Pancreas (tissue), 10 donors: ENCODE measurements at regions not wholly inside any gene's neighbourhood (a gene's known extent, or its start where the extent isn't known, plus 50 kb on each side); places are given as distances from the start of the nearest gene placed in this dataset.

ENCODE experiments used
- ATAC-seq, 4 donors: fragments of 200-7000 bp; cut with Tn5 transposase; one replicate each; pipeline versions ENCODE4 v1.8.0 to v1.9.1; 2020; ENCODE audit warnings: mild to moderate bottlenecking in 4 of 4, moderate library complexity in 4 of 4
- DNase-seq, 6 donors: peaks; one replicate each; pipeline ENCODE4 v3.0.0-alpha.2; 2020
- FAIRE-seq: peaks from 2 replicates; lab custom pipeline; 2012; peaks lifted over from hg19 to GRCh38; lab: Jason Lieb, UNC
- H3K27ac ChIP-seq, 4 donors: fragments of 200-600 bp; sonication (generic); 1 replicate in 3 of 4; 2 replicates in 1 of 4; pipeline versions ENCODE4 v1.5.0 to v1.8.0; 2020
- H3K27me3 ChIP-seq, 4 donors: fragments of 200-600 bp; one replicate each; pipeline ENCODE4 v1.8.0; 2021
- H3K36me3 ChIP-seq, 3 donors: fragments of 200-600 bp; sonication (generic) in 1 of 3; one replicate each; pipeline versions ENCODE4 v1.5.0 to v1.8.0; 2020 to 2021
- H3K4me1 ChIP-seq, 3 donors: fragments of 200-600 bp; one replicate each; pipeline ENCODE4 v1.8.0; 2021
- H3K4me3 ChIP-seq, 4 donors: fragments of 200-600 bp; sonication (generic) in 2 of 4; one replicate each; pipeline versions ENCODE4 v1.5.0 to v1.8.0; 2020 to 2021
- H3K9me3 ChIP-seq, 4 donors: fragments of 200-600 bp; one replicate each; pipeline ENCODE4 v1.8.0; 2021
- CTCF ChIP-seq, 4 donors: fragments of 200-600 bp; sonication (generic) in 3 of 4; IDR thresholded peaks; one replicate each; pipeline versions ENCODE4 v1.5.0 to v1.8.0; 2021; ENCODE audit warnings: antibody characterized with exemption in 4 of 4
- WGBS, 2 donors: extraction: QIAGEN DNeasy Blood & Tissue Kit; methylation state at CpG; one replicate each; pipeline ENCODE4 v1.1.7; 2013; 5-methylcytosine and 5-hydroxymethylcytosine counted together
- intact Hi-C, 3 donors: fragments of 100-400 bp; cut with DNase I; formaldehyde crosslinking; loops; one replicate each; pipeline versions ENCODE4 v1.11.1 to v1.14.2; 2022
- donor health status: healthy with polysubstance abuse.
- donor health status: DM: no; HTN: no; CAD: no; lungs with moderate emphysema.
- donor health status: DM: no; HTN: no; CAD: no.
- donor health status: control.
- donor health status: control.
- donor health status: Bipolar disorder and iron deficiency.
- donor health status: DM: yes; HTN: yes; CAD: no.
- donor health status: DM: no; HTN: no; CAD: no.
- donor health status: DM: no; HTN: no; CAD: no.
- donor health status: DM: yes; HTN: yes; CAD: no.

- 6 to 8% methylated on average over 2 of the region's 2 CpGs for WGBS, 2 donors
- ATAC-seq = peak in 2 of 4 donors; percentile 37 to 61
These were observed 309.9 kb upstream of the OPRM1 start for GRCh38 chr6:153729189-153729588.

DNA sequence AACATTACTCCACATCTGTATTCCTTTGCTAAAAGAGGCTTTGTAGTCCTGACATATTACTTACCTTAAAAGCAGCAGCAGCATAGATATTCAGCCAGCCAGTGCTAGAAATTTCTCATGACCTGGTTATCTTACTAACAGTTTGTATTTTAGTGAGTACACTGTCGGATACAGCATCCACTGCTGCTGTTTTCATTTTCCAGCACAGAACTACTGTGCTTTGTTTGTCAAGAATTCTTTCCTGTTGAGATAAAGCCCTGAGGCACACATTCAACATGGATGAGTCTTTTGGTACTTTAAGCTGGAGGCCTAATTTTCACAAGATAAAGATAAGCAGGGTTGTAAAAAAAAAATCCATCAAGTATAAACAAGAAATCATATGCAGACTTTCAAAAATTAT is 311.2 kb upstream of the OPRM1 start:
- H3K9me3 ChIP-seq = no peaks in the 10 kb centered on the region
- TF ChIP-seq CTCF (IDR thresholded peaks at IDR 0.05) = no peak
- intact Hi-C loops = no loop called here
- H3K36me3 ChIP-seq = no peaks in the 10 kb centered on the region
- FAIRE-seq = no peak
- H3K27me3 ChIP-seq = no peaks in the 10 kb centered on the region
- DNase-seq = no peak
- H3K27ac ChIP-seq = no peak overlapping the region
- ATAC-seq = peak in 2 of 4 donors; percentile 34 to 82
- H3K4me3 ChIP-seq = no peak overlapping the region
- peaks cover 0 to 3% (median 0%) of the 10 kb centered on the region in 3 donors for H3K4me1 ChIP-seq
- WGBS, 2 donors = 40 to 44% methylated on average over 1 of the region's 1 CpG

More at GRCh38 chr6:153729189-153729588, 309.9 kb upstream of the OPRM1 start:
- no peaks in the 10 kb centered on the region for H3K27me3 ChIP-seq
- no peak overlapping the region for H3K4me3 ChIP-seq
- FAIRE-seq (peak; percentile 17), DNase-seq (no peak)
- peaks cover 0 to 3% (median 0%) of the 10 kb centered on the region in 3 donors for H3K4me1 ChIP-seq
- no peak overlapping the region for H3K27ac ChIP-seq
- H3K36me3 ChIP-seq = no peaks in the 10 kb centered on the region
- no peaks in the 10 kb centered on the region for H3K9me3 ChIP-seq
- TF ChIP-seq CTCF (IDR thresholded peaks at IDR 0.05) = no peak
- intact Hi-C loops = no loop called here

GRCh38 chr6:153725456-153725855 is 313.6 kb upstream of the OPRM1 start:
- ATAC-seq (no peak), DNase-seq (no peak), FAIRE-seq (no peak)
- TF ChIP-seq CTCF (IDR thresholded peaks at IDR 0.05) = no peak
- Histone ChIP-seq H3K4me1 (peaks cover 0 to 3% (median 0%) of the 10 kb centered on the region in 3 donors), H3K27ac (no peak overlapping the region), H3K4me3 (no peak overlapping the region), H3K9me3 (no peaks in the 10 kb centered on the region), H3K36me3 (no peaks in the 10 kb centered on the region), H3K27me3 (no peaks in the 10 kb centered on the region)
- WGBS, 2 donors = 68 to 79% methylated on average over 3 of the region's 3 CpGs
- intact Hi-C loops = no loop called here

- no peaks in the 10 kb centered on the region for H3K27me3 ChIP-seq
- ATAC-seq (no peak), FAIRE-seq (no peak), DNase-seq (no peak)
- H3K9me3 ChIP-seq = no peaks in the 10 kb centered on the region
- intact Hi-C loops = no loop called here
- no peaks in the 10 kb centered on the region for H3K4me1 ChIP-seq
- H3K27ac ChIP-seq = no peak overlapping the region
- no peak overlapping the region for H3K4me3 ChIP-seq
- H3K36me3 ChIP-seq = no peaks in the 10 kb centered on the region
- no peak for TF ChIP-seq CTCF (IDR thresholded peaks at IDR 0.05)
These were observed 318.3 kb upstream of the OPRM1 start for GRCh38 chr6:153720732-153721131.

DNA sequence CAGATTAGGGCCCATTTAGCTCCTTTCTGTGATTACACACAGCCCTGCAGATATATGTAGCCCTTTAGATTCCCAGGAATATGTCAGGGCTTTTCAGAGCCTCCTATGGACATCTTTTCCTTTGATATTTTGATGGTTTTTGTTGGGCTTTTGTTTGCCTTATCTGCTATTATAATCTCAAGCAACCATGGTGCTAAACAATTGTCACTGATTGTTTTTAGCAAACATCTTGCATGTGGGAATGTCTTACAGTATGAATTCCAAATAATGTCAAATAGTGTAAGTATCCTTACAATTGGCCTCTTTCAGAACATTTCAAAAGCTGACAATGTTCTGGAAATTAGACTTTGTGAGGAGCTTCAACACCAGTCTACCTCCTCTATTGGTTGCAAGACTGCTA is 333.6 kb upstream of the OPRM1 start:
- DNase-seq = no peak
- intact Hi-C loops = no loop called here
- Histone ChIP-seq H3K27me3 (no peaks in the 10 kb centered on the region), H3K4me3 (no peak overlapping the region), H3K4me1 (no peaks in the 10 kb centered on the region), H3K27ac (no peak overlapping the region), H3K36me3 (no peaks in the 10 kb centered on the region), H3K9me3 (no peaks in the 10 kb centered on the region)
- ATAC-seq = no peak
- TF ChIP-seq CTCF (IDR thresholded peaks at IDR 0.05) = no peak
- FAIRE-seq = no peak
